IgD-negative memory B cell (primary cell): ENCODE measurements at regions not wholly inside any gene's neighbourhood (a gene's known extent, or its start where the extent isn't known, plus 50 kb on each side); places are given as distances from the start of the nearest gene placed in this dataset.
"Not testable (repeated sequence)": the region's sequence is repeated elsewhere in the genome, so short reads cannot be mapped to it uniquely, and the experiment has no call there.

Experiments used
- H3K27ac Mint-ChIP-seq, 3 donors: one replicate each; pipeline ENCODE4 v1.8.0; 2020 to 2022; ENCODE audit warnings: mild to moderate bottlenecking in 3 of 3, mixed read lengths in 3 of 3, moderate library complexity in 1 of 3
- H3K27me3 Mint-ChIP-seq: one replicate; pipeline ENCODE4 v1.8.0; 2021; ENCODE audit warnings: mixed read lengths
- H3K36me3 Mint-ChIP-seq: one replicate; pipeline ENCODE4 v1.8.0; 2020; ENCODE audit warnings: mild to moderate bottlenecking, mixed read lengths
- H3K4me1 Mint-ChIP-seq, 3 donors: one replicate each; pipeline ENCODE4 v1.8.0; 2020 to 2022; ENCODE audit warnings: mixed read lengths in 3 of 3, mild to moderate bottlenecking in 1 of 3
- H3K4me3 Mint-ChIP-seq, 4 donors: one replicate each; pipeline ENCODE4 v1.8.0; 2020 to 2022; ENCODE audit warnings: mild to moderate bottlenecking in 4 of 4, mixed read lengths in 4 of 4, moderate library complexity in 3 of 4
- H3K9me3 Mint-ChIP-seq, 3 donors: one replicate each; pipeline ENCODE4 v1.8.0; 2020 to 2021; ENCODE audit warnings: mixed read lengths in 3 of 3, mild to moderate bottlenecking in 1 of 3

GRCh38 chr13:109985871-109986450 is 199.6 kb upstream of the IRS2 start:
- Mint-ChIP-seq H3K36me3 (no peaks in the 10 kb centered on the region), H3K27me3 (no peaks in the 10 kb centered on the region), H3K27ac (no peak overlapping the region), H3K4me1 (no peaks in the 10 kb centered on the region), H3K9me3 (peaks cover 0 to 3% (median 3%) of the 10 kb centered on the region in 3 donors), H3K4me3 (no peak overlapping the region)

- Mint-ChIP-seq H3K27me3 (no peaks in the 10 kb centered on the region), H3K4me1 (no peaks in the 10 kb centered on the region), H3K9me3 (peaks cover 0 to 3% (median 2%) of the 10 kb centered on the region in 3 donors), H3K36me3 (no peaks in the 10 kb centered on the region), H3K27ac (no peak overlapping the region), H3K4me3 (no peak overlapping the region)
Observed at GRCh38 chr13:109983447-109983846, 197.1 kb upstream of the IRS2 start.

- Mint-ChIP-seq H3K27me3 (peaks cover 1% of the 10 kb centered on the region), H3K36me3 (no peaks in the 10 kb centered on the region), H3K4me1 (no peaks in the 10 kb centered on the region), H3K4me3 (no peak overlapping the region), H3K9me3 (peaks cover 0 to 5% (median 2%) of the 10 kb centered on the region in 3 donors), H3K27ac (no peak overlapping the region)
Observed at GRCh38 chr13:109981000-109981399, 194.6 kb upstream of the IRS2 start.

GRCh38 chr13:109979676-109980075 is 193.3 kb upstream of the IRS2 start:
- not testable (repeated sequence) for H3K36me3 Mint-ChIP-seq, H3K4me3 Mint-ChIP-seq, H3K4me1 Mint-ChIP-seq, H3K27ac Mint-ChIP-seq, H3K27me3 Mint-ChIP-seq, H3K9me3 Mint-ChIP-seq

- Mint-ChIP-seq H3K4me1 (no peaks in the 10 kb centered on the region), H3K27me3 (peaks cover 1% of the 10 kb centered on the region), H3K36me3 (no peaks in the 10 kb centered on the region), H3K4me3 (no peak overlapping the region), H3K27ac (no peak overlapping the region), H3K9me3 (peaks cover 0 to 5% (median 2%) of the 10 kb centered on the region in 3 donors)
Observed at GRCh38 chr13:109979228-109979627, 192.8 kb upstream of the IRS2 start.

- peak overlapping the region in 1 of 3 donors; percentile 45 for H3K27ac Mint-ChIP-seq
- H3K9me3 Mint-ChIP-seq = peaks cover 0 to 2% (median 2%) of the 10 kb centered on the region in 3 donors
- H3K36me3 Mint-ChIP-seq = no peaks in the 10 kb centered on the region
- H3K4me1 Mint-ChIP-seq = no peaks in the 10 kb centered on the region
- peaks cover 1% of the 10 kb centered on the region for H3K27me3 Mint-ChIP-seq
- H3K4me3 Mint-ChIP-seq = no peak overlapping the region
Observed at GRCh38 chr13:109977212-109977968, 191.0 kb upstream of the IRS2 start.

GRCh38 chr13:109976206-109976997 is 190.0 kb upstream of the IRS2 start:
- Mint-ChIP-seq H3K9me3 (peaks cover 0 to 2% (median 2%) of the 10 kb centered on the region in 3 donors), H3K4me1 (no peaks in the 10 kb centered on the region), H3K27ac (peak overlapping the region in 1 of 3 donors; percentile 45), H3K4me3 (no peak overlapping the region), H3K27me3 (peaks cover 1% of the 10 kb centered on the region), H3K36me3 (no peaks in the 10 kb centered on the region)

GRCh38 chr13:109974354-109974753 is 188.0 kb upstream of the IRS2 start:
- no peaks in the 10 kb centered on the region for H3K4me1 Mint-ChIP-seq
- no peak overlapping the region for H3K27ac Mint-ChIP-seq
- H3K36me3 Mint-ChIP-seq = no peaks in the 10 kb centered on the region
- peaks cover 1% of the 10 kb centered on the region for H3K27me3 Mint-ChIP-seq
- H3K4me3 Mint-ChIP-seq = no peak overlapping the region
- H3K9me3 Mint-ChIP-seq = peaks cover 5 to 8% (median 7%) of the 10 kb centered on the region in 3 donors

- H3K9me3 Mint-ChIP-seq = peaks cover 4 to 14% (median 7%) of the 10 kb centered on the region in 3 donors
- H3K27ac Mint-ChIP-seq = no peak overlapping the region
- H3K4me1 Mint-ChIP-seq = no peaks in the 10 kb centered on the region
- no peak overlapping the region for H3K4me3 Mint-ChIP-seq
- H3K36me3 Mint-ChIP-seq = peaks cover 2% of the 10 kb centered on the region
- peaks cover 1% of the 10 kb centered on the region for H3K27me3 Mint-ChIP-seq
Observed at GRCh38 chr13:109973279-109973678, 186.9 kb upstream of the IRS2 start.

GRCh38 chr13:109971456-109972090 is 185.2 kb upstream of the IRS2 start:
- Mint-ChIP-seq H3K27ac (peak overlapping the region in 1 of 3 donors; percentile 2), H3K36me3 (peaks cover 2% of the 10 kb centered on the region), H3K4me1 (no peaks in the 10 kb centered on the region), H3K4me3 (no peak overlapping the region), H3K9me3 (peaks cover 4 to 15% (median 4%) of the 10 kb centered on the region in 3 donors), H3K27me3 (no peaks in the 10 kb centered on the region)

- Mint-ChIP-seq H3K4me1 (no peaks in the 10 kb centered on the region), H3K9me3 (peaks cover 4 to 15% (median 4%) of the 10 kb centered on the region in 3 donors), H3K36me3 (peaks cover 2% of the 10 kb centered on the region), H3K27me3 (no peaks in the 10 kb centered on the region), H3K27ac (no peak overlapping the region), H3K4me3 (no peak overlapping the region)
Observed at GRCh38 chr13:109971006-109971405, 184.6 kb upstream of the IRS2 start.

GRCh38 chr13:109968876-109969577 is 182.6 kb upstream of the IRS2 start:
- Mint-ChIP-seq H3K27ac (no peak overlapping the region), H3K4me1 (no peaks in the 10 kb centered on the region), H3K27me3 (peaks cover 2% of the 10 kb centered on the region), H3K36me3 (peaks cover 2% of the 10 kb centered on the region), H3K9me3 (peaks cover 4 to 15% (median 7%) of the 10 kb centered on the region in 3 donors), H3K4me3 (no peak overlapping the region)

GRCh38 chr13:109963960-109964563 is 177.7 kb upstream of the IRS2 start:
- Mint-ChIP-seq H3K4me3 (no peak overlapping the region), H3K9me3 (peaks cover 0 to 13% (median 5%) of the 10 kb centered on the region in 3 donors), H3K27me3 (peaks cover 5% of the 10 kb centered on the region), H3K4me1 (no peaks in the 10 kb centered on the region), H3K36me3 (peaks cover 2% of the 10 kb centered on the region), H3K27ac (no peak overlapping the region)

GRCh38 chr13:109963384-109963783 is 177.0 kb upstream of the IRS2 start:
- peaks cover 5% of the 10 kb centered on the region for H3K27me3 Mint-ChIP-seq
- peaks cover 0 to 15% (median 5%) of the 10 kb centered on the region in 3 donors for H3K9me3 Mint-ChIP-seq
- H3K27ac Mint-ChIP-seq = no peak overlapping the region
- no peaks in the 10 kb centered on the region for H3K4me1 Mint-ChIP-seq
- H3K4me3 Mint-ChIP-seq = no peak overlapping the region
- no peaks in the 10 kb centered on the region for H3K36me3 Mint-ChIP-seq
